CD1c-positive myeloid dendritic cell (primary cell): ENCODE measurements at regions not wholly inside any gene's neighbourhood (a gene's known extent, or its start where the extent isn't known, plus 50 kb on each side); places are given as distances from the start of the nearest gene placed in this dataset.
"Not testable (repeated sequence)": the region's sequence is repeated elsewhere in the genome, so short reads cannot be mapped to it uniquely, and the experiment has no call there.

Experiments
- DNase-seq: peaks from one replicate; pipeline ENCODE4 v3.0.0-alpha.2; 2016; ENCODE audit errors: extremely low spot score

GRCh38 chr2:194698012-194698411 lies 959.0 kb upstream of the SLC39A10 start:
- no peak for DNase-seq

GRCh38 chr2:194697439-194697838 lies 959.6 kb upstream of the SLC39A10 start:
- DNase-seq: no peak

DNA sequence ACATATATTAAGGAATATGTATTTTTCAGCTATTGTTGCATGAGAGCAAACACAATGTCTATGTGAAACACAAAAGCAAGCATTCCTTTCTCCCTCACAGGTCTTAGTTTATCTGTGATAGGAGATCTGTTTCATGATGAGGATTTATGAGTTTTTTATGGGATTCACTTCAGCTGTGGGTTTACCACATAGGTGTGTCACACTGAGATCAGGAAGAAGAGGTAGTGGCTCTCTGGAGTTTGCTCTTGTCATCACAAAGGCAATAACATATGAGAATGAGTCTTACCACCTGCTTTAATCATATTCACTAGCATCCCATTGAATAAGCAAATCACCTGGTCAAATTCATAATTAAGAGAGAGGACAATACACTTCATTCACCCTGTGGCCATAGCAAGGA lies 960.3 kb upstream of the SLC39A10 start:
- no peak for DNase-seq

DNA sequence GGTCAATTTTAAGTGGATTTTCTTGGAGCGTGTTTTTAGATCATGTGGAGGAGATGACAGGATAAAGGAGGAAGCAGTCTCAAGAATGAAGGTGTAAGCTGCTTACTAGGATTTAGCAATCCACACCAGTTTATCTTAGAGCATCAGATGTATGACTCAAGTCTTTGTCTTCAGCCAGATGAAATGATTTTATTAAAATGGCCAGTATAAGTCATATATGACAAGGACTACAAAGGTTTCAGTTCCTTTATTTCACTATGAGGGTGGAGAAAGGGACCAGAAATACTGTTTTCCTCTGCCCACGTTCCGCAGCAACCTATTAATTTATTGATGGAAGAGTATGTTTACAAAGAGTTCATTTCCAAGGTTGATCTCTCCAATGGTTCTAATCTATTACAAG lies 970.5 kb upstream of the SLC39A10 start:
- no peak for DNase-seq

DNA sequence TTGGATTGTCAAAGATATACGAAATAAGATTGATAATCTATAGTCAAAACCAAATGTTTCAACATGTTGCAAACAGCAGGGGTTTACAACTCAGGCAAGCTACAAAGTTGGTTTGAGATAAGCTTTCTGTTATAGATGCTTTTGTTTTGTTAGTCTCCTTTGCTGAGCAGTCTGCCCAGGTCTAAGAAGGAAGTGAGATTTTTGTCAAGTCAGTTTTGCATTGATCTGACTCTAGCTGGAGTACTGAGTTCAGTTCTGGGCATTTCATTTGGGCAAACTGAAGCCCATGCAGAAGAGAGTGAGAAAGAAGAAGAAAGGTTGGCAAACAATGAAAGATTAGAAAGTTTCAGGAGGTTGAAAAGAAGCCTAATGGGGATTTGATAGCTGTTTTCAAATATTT lies 983.0 kb upstream of the SLC39A10 start:
- no peak for DNase-seq

DNA sequence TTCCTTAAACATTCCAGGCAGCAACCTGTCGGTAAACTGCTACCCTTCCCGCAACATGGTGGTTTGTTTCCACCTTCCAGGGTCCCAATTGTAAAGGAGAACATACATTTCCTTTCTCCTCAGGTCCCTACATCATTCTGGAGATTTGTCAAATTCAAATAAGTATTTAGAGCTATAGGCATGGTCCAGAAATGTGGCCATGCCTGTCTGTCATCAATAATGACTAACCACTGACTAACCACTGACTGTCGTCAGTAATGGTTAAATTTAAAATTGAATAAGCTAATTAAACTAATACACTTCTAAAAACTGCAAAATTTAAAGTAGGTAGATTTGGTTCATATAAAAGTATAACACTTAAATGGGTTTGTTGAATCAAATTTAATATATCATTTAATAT lies 984.0 kb upstream of the SLC39A10 start:
- DNase-seq: no peak

DNA sequence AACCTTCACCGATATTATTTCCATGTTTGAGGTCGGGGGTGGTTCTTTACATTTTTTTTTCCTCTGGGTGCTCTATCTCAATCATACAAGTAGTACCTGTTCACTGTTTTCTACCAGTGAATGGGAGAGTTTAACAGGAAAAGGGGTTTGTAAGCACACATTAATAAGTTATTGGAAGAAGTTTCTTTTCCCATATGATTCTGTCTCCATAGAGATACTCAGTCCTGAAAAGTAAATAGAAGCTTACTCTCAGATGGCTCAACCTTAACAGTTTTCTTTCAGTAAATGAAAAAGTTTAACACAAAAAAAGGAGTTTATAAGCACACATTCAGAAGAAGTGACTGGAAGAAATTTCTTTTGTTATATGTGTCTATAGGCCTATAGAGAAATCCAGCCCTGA lies 995.6 kb upstream of the SLC39A10 start:
- DNase-seq: no peak

- DNase-seq: not testable (repeated sequence)
These were observed 1018.0 kb upstream of the SLC39A10 start for GRCh38 chr2:194639057-194639456.

DNA sequence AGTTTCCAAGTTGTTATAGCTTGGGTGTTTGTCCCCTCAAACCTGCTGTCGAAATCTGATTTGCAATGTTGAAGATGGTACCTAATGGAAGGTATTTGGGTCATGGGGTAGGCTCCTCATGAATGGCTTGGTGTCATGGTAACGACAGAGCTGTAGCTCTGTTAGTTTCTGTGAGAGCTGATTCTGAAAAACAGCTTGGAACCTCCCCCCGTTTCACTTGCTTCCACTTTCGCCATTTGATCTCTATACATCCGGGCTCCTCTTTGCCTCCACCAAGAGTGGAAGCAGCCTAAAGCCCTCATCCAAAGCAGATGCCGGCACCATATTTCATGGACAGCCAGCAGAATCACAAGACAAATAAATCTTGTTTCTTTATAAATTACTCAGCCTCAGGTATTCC lies 1035.1 kb upstream of the SLC39A10 start:
- no peak for DNase-seq

DNA sequence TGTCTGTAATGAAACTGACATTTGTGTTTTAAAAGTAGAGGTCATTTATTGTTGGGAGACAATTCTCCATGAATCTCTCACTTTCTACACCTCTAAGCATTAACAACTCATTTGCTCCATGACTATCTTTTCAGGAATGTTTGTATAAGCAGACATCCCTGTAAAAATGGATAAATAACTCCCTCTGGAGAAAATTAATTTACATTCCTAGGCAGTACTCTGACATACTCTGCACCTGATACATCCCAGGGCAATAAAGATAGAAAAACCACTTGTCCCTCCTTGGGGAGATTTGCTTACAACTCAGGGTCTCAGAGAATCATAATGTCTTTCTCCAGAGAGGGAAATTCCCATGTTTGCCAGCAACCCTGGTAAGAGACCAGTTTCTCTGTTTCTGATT lies 1037.7 kb upstream of the SLC39A10 start:
- no peak for DNase-seq

DNA sequence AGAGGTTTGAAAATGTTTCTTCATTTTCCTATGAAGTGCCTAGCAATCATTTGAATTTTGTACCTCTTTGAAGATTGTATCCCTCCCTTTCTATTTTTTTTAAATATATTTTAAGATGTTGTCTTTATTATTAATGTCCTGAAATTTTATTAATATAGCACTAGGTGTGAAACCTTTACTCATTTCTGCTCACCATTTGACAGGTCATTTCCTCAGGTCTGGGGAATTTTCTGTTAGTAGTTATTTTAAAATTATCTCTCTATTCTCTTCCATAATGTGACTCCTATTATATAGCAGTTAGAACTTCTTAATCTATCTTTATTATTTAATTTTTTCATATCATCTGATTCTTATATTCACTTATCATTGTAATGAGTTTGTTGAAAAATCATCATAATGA lies 1038.6 kb upstream of the SLC39A10 start:
- no peak for DNase-seq

DNA sequence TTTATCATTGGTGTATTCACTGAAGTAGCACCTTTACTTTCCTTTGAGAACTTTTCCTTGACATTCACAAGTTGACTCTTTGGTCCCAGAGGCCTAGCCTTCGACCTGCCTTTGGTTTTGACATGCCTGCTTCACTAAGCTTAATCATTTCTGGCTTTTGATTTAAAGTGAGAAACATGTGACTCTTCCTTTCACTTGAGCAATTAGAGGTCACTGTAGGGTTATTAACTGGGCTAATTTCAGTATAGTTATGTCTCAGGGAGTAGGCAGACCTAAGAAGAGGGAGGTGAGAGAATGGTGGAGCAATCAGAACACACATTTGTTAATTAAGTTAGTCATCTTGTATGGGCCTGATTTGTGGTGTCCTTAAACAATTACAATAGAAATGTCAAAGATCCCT lies 1040.7 kb upstream of the SLC39A10 start:
- no peak for DNase-seq

DNA sequence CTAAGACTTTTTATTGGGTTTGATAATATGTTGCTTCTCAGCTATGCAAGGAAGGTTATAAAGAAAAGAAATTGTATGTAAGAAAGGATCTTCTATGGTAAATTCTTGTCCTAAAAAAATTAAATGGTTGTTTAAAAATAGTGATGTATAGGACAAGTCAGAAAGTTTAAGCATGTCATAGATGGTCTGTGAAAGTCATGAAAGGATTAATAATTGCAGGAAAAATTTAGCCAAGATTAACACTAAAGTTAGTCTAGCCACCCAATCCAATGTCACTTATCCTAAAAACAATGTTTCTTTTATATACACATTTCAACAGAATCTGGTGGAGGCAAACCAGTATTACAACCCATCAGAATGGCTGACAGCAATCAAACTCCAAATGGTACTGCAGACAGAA lies 1046.7 kb upstream of the SLC39A10 start:
- no peak for DNase-seq

GRCh38 chr2:194603429-194603828 lies 1053.6 kb upstream of the SLC39A10 start:
- DNase-seq: no peak

DNA sequence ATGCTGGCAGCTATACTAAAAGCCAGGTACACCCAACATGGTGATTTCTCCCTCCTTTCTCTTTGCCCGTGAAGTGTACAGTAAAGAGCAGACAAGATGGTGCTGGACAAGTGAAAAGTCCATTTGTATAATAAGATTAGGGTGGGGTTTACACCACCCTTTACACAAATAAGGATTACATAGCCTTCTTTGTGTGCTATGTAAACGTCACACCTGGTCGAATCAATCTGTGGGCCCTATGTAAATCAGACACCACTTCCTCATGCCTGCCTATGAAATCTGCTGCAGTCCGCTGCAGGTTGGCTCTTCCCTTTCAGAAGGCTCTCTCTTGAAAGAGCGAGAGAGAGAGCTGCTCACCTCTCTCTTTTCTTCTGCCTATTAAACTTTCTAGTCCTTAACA lies 1054.3 kb upstream of the SLC39A10 start:
- DNase-seq: no peak

DNA sequence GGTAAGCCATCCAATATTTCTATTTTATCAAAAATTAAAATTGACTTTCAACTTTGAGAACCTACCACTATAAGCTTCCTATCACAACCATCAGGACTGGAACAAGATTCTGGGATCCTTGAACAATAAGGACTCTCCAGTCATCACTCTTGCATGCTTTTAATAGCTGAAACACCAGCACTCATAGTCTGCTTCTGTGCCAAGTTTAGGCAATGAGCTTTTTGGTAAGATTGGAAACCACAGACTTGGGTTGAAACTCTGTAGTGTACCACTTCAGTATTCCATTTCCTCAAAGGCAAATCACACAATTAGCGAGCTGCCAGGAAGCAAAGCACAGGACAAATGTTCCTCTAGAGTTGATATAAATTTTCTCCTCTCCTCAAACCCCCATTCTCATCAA lies 1065.8 kb upstream of the SLC39A10 start:
- DNase-seq: no peak

DNA sequence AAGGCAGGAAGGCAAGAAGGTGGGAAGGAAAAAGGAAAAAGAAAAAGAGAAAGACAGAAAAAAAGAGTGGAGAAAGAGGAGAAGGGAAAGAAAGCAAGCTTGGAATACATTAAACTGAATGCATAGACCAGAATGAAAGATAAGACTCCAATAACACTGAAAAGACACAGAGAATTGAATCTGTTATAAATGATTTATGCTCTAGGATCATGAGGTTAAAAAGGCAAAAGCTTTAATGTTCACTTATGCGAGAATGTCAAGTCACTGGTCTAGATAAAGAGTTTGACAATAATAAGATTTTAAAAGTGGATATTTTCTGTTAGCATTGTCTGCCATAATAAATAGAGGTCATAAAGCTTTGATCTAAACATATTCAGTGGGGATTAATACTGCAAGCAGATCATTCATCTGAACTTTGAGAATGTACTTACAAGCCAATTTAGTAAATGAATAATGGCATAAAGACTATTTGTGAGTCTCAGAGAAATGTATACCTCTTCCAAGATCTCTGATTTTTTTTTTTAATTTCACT lies 1069.2 kb upstream of the SLC39A10 start:
- no peak for DNase-seq

- no peak for DNase-seq
These were observed 1089.4 kb upstream of the SLC39A10 start for GRCh38 chr2:194567661-194568017.

DNA sequence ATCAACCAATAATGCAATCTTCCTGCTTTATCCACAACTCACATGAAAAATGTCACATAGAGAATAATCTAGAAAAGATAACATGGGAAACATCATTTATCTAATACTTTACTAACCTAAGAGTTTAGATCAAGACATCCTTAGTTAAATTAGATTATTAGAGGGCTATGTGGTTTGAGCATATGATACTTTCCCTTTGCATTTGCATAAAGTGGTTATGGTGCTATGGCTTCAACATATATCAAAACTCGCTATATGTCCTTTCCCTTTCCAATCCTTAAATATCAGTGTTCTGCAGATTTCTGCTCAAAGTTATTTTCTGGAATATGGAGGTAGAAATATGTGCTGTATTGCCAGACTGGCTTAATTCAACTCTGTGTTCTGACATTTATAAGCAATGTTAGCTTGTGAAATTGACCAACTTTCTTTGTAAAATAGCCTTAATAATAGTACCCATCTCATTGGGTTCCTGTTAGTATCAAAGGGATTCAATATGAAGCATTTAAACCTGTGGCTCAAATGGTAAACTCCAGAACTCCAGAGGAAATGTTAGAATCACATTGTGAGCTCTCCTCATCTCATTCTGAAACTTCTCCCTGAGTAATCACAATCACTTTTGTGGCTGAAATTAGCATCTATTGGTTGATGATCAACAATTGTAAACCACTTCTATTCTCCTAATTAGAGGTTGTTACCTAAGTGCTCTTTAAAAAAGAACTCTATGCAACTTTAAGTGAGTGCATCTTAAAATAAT lies 1089.9 kb upstream of the SLC39A10 start:
- no peak for DNase-seq

DNA sequence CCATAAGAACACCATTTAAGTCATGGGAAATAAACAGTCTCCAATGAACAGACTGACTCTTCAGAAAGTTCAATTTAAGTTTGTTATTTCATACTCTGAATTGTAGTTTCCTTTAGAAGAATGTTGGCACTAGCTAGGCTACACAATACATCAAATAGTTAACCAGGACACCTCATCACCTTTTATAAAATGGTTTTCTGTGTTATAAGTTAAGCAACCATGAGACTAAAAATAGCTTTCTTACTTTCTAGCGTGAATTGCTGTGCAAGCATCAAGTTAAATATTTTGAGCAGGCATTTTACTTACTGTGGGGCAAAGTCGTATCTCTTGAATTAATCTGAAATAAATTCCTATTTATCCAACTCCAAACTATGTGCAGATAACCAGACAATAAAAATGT lies 1092.6 kb upstream of the SLC39A10 start:
- no peak for DNase-seq

DNA sequence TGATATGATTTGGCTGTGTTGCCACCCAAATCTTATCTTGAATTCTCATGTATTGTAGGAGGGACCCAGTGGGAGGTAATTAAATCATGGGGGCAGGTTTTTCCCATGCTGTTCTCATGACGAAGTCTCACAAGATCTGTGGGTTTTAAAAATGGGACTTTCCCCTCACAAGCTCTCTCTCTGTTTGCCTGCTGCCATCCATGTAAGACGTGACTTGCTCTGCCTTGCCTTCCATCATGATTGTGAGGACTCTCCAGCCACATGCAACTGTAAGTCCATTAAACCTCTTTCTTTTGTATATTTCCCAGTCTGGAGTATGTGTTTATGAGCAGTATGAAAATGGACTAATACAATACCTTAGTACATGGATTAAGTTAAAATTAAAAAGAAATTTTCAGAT lies 1094.7 kb upstream of the SLC39A10 start:
- DNase-seq: no peak

GRCh38 chr2:194559964-194560363 lies 1097.1 kb upstream of the SLC39A10 start:
- DNase-seq: no peak

- no peak for DNase-seq
These were observed 1097.5 kb upstream of the SLC39A10 start for GRCh38 chr2:194559523-194559922.

DNA sequence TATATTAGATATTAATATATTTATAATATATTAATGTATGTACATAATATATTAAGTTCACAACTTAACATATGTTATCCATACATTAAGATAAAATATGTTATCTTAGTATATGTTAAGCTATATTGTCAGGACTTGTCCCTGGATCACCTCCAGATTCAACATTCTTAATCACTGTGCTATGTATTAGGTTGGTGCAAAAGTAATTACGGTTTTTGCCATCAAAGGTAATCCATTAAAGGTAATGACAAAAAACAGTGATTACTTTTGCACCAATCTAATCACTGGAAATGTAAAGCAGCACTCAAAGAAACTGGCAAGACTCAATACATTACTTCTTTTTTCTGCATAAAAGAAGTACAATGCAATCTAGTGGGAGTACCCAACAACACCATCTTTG lies 1099.0 kb upstream of the SLC39A10 start:
- DNase-seq: no peak
